Osteoblast (primary cell): ENCODE measurements at regions not wholly inside any gene's neighbourhood (a gene's known extent, or its start where the extent isn't known, plus 50 kb on each side); places are given as distances from the start of the nearest gene placed in this dataset.

Experiments used
- DNase-seq: peaks from one replicate; pipeline ENCODE4 v3.0.0; 2011; ENCODE audit warnings: low spot score, mixed read lengths; ENCODE audit not compliant: insufficient read length; ENCODE audit errors: missing footprints
- H2AFZ ChIP-seq: 2 replicates; pipeline ENCODE4 v1.6.0; 2011; ENCODE audit warnings: mild to moderate bottlenecking, low read length
- H3K27ac ChIP-seq: 2 replicates; pipeline ENCODE4 v1.5.1; 2011; ENCODE audit warnings: mild to moderate bottlenecking, low read depth, low read length, moderate library complexity
- H3K27me3 ChIP-seq: 2 replicates; pipeline ENCODE4 v1.6.0; 2012; ENCODE audit warnings: mild to moderate bottlenecking, control low read depth, inconsistent platforms, low read length, moderate library complexity; ENCODE audit not compliant: insufficient read depth
- H3K36me3 ChIP-seq: 2 replicates; pipeline ENCODE4 v1.5.1; 2011; ENCODE audit warnings: mild to moderate bottlenecking, low read length, control low read depth, moderate library complexity; ENCODE audit not compliant: insufficient read depth
- H3K4me1 ChIP-seq: 2 replicates; pipeline ENCODE4 v1.5.1; 2011; ENCODE audit warnings: mild to moderate bottlenecking, low read length, control low read depth, moderate library complexity; ENCODE audit not compliant: insufficient read depth
- H3K4me2 ChIP-seq: 2 replicates; pipeline ENCODE4 v1.6.0; 2011; ENCODE audit warnings: mild to moderate bottlenecking, low read length; ENCODE audit not compliant: insufficient read depth
- H3K4me3 ChIP-seq: fragments of 200-600 bp; sonication (generic); 3 replicates; pipeline ENCODE4 v1.5.1; 2012; ENCODE audit warnings: mild to moderate bottlenecking, low read length, inconsistent platforms; ENCODE audit not compliant: insufficient read depth
- H3K79me2 ChIP-seq: 2 replicates; pipeline ENCODE4 v1.6.0; 2012; ENCODE audit warnings: mild to moderate bottlenecking, low read length, control low read depth, inconsistent platforms; ENCODE audit not compliant: insufficient read depth
- H3K9me3 ChIP-seq: 2 replicates; pipeline ENCODE4 v1.5.1; 2011; ENCODE audit warnings: low read depth, low read length, control low read depth
- H4K20me1 ChIP-seq: 2 replicates; pipeline ENCODE4 v1.6.0; 2012; ENCODE audit warnings: mild to moderate bottlenecking, low read length, control low read depth; ENCODE audit not compliant: insufficient read depth
- CTCF ChIP-seq: IDR thresholded peaks from 2 replicates; pipeline ENCODE4 v1.5.1; 2011; ENCODE audit warnings: mild to moderate bottlenecking, low read depth, low read length, moderate library complexity; ENCODE audit errors: extremely low read depth

GRCh38 chr22:27551402-27551801, 250.2 kb downstream of the MN1 start:
- no peaks in the 10 kb centered on the region for H3K4me1 ChIP-seq
- no peaks in the 10 kb centered on the region for H3K36me3 ChIP-seq
- DNase-seq = no peak
- H3K4me2 ChIP-seq = no peak overlapping the region
- no peak overlapping the region for H3K4me3 ChIP-seq
- no peaks in the 10 kb centered on the region for H3K79me2 ChIP-seq
- no peak overlapping the region for H3K27ac ChIP-seq
- no peaks in the 10 kb centered on the region for H4K20me1 ChIP-seq
- H2AFZ ChIP-seq = no peak overlapping the region
- H3K27me3 ChIP-seq = no peaks in the 10 kb centered on the region
- no peaks in the 10 kb centered on the region for H3K9me3 ChIP-seq
- TF ChIP-seq CTCF = no peak

GRCh38 chr22:27552176-27552575, 249.4 kb downstream of the MN1 start:
- Histone ChIP-seq H3K79me2 (no peaks in the 10 kb centered on the region), H2AFZ (no peak overlapping the region), H3K27me3 (no peaks in the 10 kb centered on the region), H3K27ac (no peak overlapping the region), H3K36me3 (no peaks in the 10 kb centered on the region), H4K20me1 (no peaks in the 10 kb centered on the region), H3K4me3 (no peak overlapping the region), H3K4me2 (no peak overlapping the region), H3K4me1 (no peaks in the 10 kb centered on the region), H3K9me3 (no peaks in the 10 kb centered on the region)
- TF ChIP-seq CTCF = no peak
- no peak for DNase-seq

GRCh38 chr22:27552863-27553262, 248.7 kb downstream of the MN1 start:
- Histone ChIP-seq H3K4me1 (no peaks in the 10 kb centered on the region), H3K79me2 (no peaks in the 10 kb centered on the region), H3K27ac (no peak overlapping the region), H3K36me3 (no peaks in the 10 kb centered on the region), H3K4me3 (no peak overlapping the region), H3K9me3 (no peaks in the 10 kb centered on the region), H4K20me1 (no peaks in the 10 kb centered on the region), H3K4me2 (no peak overlapping the region), H3K27me3 (no peaks in the 10 kb centered on the region), H2AFZ (no peak overlapping the region)
- no peak for DNase-seq
- no peak for TF ChIP-seq CTCF

GRCh38 chr22:27554106-27554811, 247.3 kb downstream of the MN1 start:
- no peak overlapping the region for H2AFZ ChIP-seq
- no peaks in the 10 kb centered on the region for H4K20me1 ChIP-seq
- no peak overlapping the region for H3K4me2 ChIP-seq
- no peak for DNase-seq
- H3K36me3 ChIP-seq = no peaks in the 10 kb centered on the region
- H3K4me1 ChIP-seq = no peaks in the 10 kb centered on the region
- no peaks in the 10 kb centered on the region for H3K9me3 ChIP-seq
- H3K79me2 ChIP-seq = no peaks in the 10 kb centered on the region
- TF ChIP-seq CTCF = no peak
- H3K4me3 ChIP-seq = no peak overlapping the region
- no peak overlapping the region for H3K27ac ChIP-seq
- no peaks in the 10 kb centered on the region for H3K27me3 ChIP-seq
